Lower leg skin (tissue), 4 donors: ENCODE measurements at regions not wholly inside any gene's neighbourhood (a gene's known extent, or its start where the extent isn't known, plus 50 kb on each side); places are given as distances from the start of the nearest gene placed in this dataset.

Experiments
- DNase-seq, 2 donors: peaks; one replicate each; pipeline ENCODE4 v3.0.0-alpha.2; 2019; ENCODE audit warnings: low spot score in 2 of 2
- H3K4me3 ChIP-seq: fragments of 200-600 bp; sonication (generic); 2 replicates; pipeline ENCODE4 v1.5.1; 2017; ENCODE audit warnings: mild to moderate bottlenecking, low read depth; ENCODE audit not compliant: poor library complexity, severe bottlenecking
- POLR2A ChIP-seq, 2 donors: fragments of 450-650 bp; IDR thresholded peaks; one replicate each; pipeline ENCODE4 v1.6.1; 2016 to 2017; ENCODE audit warnings: antibody characterized with exemption in 2 of 2, mild to moderate bottlenecking in 1 of 2, moderate library complexity in 1 of 2
- WGBS, 2 donors: methylation state at CpG; one replicate each; pipeline ENCODE4 v1.1.5; 2018; 5-methylcytosine and 5-hydroxymethylcytosine counted together
- intact Hi-C: fragments of 100-400 bp; cut with DNase I; formaldehyde crosslinking; loops from one replicate; pipeline ENCODE4 v1.15.0; 2023; ENCODE audit warnings: low total_unique reads
- TF ChIP-seq, protein P1 (sequence below), 3 donors: fragments of 450-650 bp; IDR thresholded peaks; one replicate each; pipeline ENCODE4 v1.5.1; 2016; ENCODE audit warnings: antibody characterized with exemption in 3 of 3, mild to moderate bottlenecking in 3 of 3, moderate library complexity in 2 of 3

- TF ChIP-seq, protein P1, sequence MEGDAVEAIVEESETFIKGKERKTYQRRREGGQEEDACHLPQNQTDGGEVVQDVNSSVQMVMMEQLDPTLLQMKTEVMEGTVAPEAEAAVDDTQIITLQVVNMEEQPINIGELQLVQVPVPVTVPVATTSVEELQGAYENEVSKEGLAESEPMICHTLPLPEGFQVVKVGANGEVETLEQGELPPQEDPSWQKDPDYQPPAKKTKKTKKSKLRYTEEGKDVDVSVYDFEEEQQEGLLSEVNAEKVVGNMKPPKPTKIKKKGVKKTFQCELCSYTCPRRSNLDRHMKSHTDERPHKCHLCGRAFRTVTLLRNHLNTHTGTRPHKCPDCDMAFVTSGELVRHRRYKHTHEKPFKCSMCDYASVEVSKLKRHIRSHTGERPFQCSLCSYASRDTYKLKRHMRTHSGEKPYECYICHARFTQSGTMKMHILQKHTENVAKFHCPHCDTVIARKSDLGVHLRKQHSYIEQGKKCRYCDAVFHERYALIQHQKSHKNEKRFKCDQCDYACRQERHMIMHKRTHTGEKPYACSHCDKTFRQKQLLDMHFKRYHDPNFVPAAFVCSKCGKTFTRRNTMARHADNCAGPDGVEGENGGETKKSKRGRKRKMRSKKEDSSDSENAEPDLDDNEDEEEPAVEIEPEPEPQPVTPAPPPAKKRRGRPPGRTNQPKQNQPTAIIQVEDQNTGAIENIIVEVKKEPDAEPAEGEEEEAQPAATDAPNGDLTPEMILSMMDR (IDR thresholded peaks at IDR 0.05): no peak
- no peak for TF ChIP-seq POLR2A (IDR thresholded peaks at IDR 0.05)
- no peak overlapping the region for H3K4me3 ChIP-seq
- WGBS, 2 donors: 65 to 76% methylated on average over 4 of the region's 4 CpGs
- intact Hi-C loops: no loop called here
- peak in 1 of 2 donors; percentile 68 for DNase-seq
Measured at GRCh38 chr1:30045304-30046090, 677.9 kb downstream of the MATN1 start.

DNA sequence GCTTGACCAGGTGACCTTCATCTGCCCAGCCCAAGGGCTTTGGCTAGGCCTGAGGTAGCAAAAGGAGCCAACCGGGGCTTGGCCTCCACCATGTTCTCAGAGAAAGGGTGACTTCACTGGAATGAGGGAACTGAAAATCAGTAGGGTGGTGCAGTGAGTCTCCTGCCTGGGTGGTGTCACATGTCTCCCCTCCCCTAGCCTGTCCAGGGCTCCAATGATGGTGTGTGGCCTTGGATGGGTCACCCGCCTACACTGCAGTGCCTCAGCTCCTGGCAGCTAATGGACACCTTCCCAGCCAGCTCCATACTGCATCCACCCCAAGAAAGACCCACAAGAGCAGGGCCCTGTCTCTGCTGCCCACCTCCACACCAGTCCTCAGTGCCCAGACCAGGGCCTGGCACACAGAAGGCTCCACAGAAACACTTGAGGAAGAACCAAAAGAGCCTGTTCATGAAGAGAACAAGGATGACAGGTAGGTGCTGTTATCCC, 678.7 kb downstream of the MATN1 start:
- WGBS, 2 donors: 86 to 100% methylated on average over 2 of the region's 2 CpGs
- no peak for DNase-seq

GRCh38 chr1:30043731-30044408, 679.5 kb downstream of the MATN1 start:
- no peak overlapping the region for H3K4me3 ChIP-seq
- WGBS, 2 donors: 33% methylated on average over 1 of the region's 1 CpG
- DNase-seq: peak in 1 of 2 donors; percentile 53
- TF ChIP-seq, protein P1 (IDR thresholded peaks at IDR 0.05): no peak
- no peak for TF ChIP-seq POLR2A (IDR thresholded peaks at IDR 0.05)
- intact Hi-C loops: no loop called here

More for the DNA sequence above, 678.7 kb downstream of the MATN1 start:
- H3K4me3 ChIP-seq: no peak overlapping the region
- intact Hi-C loops: no loop called here
- TF ChIP-seq, protein P1 (IDR thresholded peaks at IDR 0.05): no peak
- no peak for TF ChIP-seq POLR2A (IDR thresholded peaks at IDR 0.05)

- no peak overlapping the region for H3K4me3 ChIP-seq
- WGBS, 2 donors: 68 to 71% methylated on average over 2 of the region's 2 CpGs
- intact Hi-C loops: no loop called here
- peak in 1 of 2 donors; percentile 65 for DNase-seq
- TF ChIP-seq POLR2A (IDR thresholded peaks at IDR 0.05): no peak
- TF ChIP-seq, protein P1 (IDR thresholded peaks at IDR 0.05): no peak
Measured at GRCh38 chr1:30043256-30043655, 680.1 kb downstream of the MATN1 start.

GRCh38 chr1:30042438-30043147, 680.8 kb downstream of the MATN1 start:
- no CpG with 5 or more reads among the region's 2 CpGs for WGBS, 2 donors
- TF ChIP-seq, protein P1 (IDR thresholded peaks at IDR 0.05): no peak
- no peak overlapping the region for H3K4me3 ChIP-seq
- DNase-seq: peak in 1 of 2 donors; percentile 72
- intact Hi-C loops: no loop called here
